SK-N-SH (cell line): ENCODE measurements at regions not wholly inside any gene's neighbourhood (a gene's known extent, or its start where the extent isn't known, plus 50 kb on each side); places are given as distances from the start of the nearest gene placed in this dataset.

Experiments used
- CTCF ChIA-PET: fragments of 300-600, 350-600 bp; formaldehyde crosslinking; extraction: SDS; loops from one replicate; lab custom pipeline; 2021; lab: Yijun Ruan, JAX
- POLR2A ChIA-PET: fragments of 350-600 bp; sonication (Branson Sonifier 250); formaldehyde crosslinking; extraction: SDS; loops from one replicate; lab custom pipeline; 2020; ENCODE audit warnings: antibody characterized with exemption, inconsistent platforms; lab: Yijun Ruan, JAX
- DNase-seq: peaks from one replicate; pipeline ENCODE4 v3.0.0; 2012
- H2AFZ ChIP-seq: fragments of 200-600 bp; sonication (generic); 2 replicates; pipeline ENCODE4 v1.8.1; 2016; ENCODE audit warnings: antibody characterized with exemption, mild to moderate bottlenecking, low read depth
- H3F3A ChIP-seq: fragments of 200-600 bp; sonication (generic); replicated peaks from 2 replicates; pipeline ENCODE3; 2016; ENCODE audit warnings: antibody characterized with exemption, mild to moderate bottlenecking; ENCODE audit not compliant: insufficient read depth
- H3K27ac ChIP-seq, 2 experiments: fragments of 200-500 bp in 1 of 2; fragments of 200-600 bp in 1 of 2; sonication (Bioruptor generic) in 1 of 2; sonication (generic), shearing (Covaris generic) in 1 of 2; 2 replicates each; pipeline versions ENCODE4 v1.5.1 to v1.6.1; 2014 to 2016; ENCODE audit warnings: low read depth in 2 of 2, inconsistent platforms in 1 of 2, low read length in 1 of 2, mild to moderate bottlenecking in 1 of 2, mixed read lengths in 1 of 2
- H3K27me3 ChIP-seq: fragments of 200-600 bp; sonication (generic), shearing (Covaris generic); 2 replicates; pipeline ENCODE4 v1.6.1; 2016; ENCODE audit warnings: mixed run types; ENCODE audit not compliant: insufficient read depth
- H3K36me3 ChIP-seq, 2 experiments: fragments of 200-500 bp in 1 of 2; fragments of 200-600 bp in 1 of 2; sonication (Bioruptor generic) in 1 of 2; sonication (generic) in 1 of 2; replicated peaks in 1 of 2; 2 replicates each; pipeline versions ENCODE3 to v1.5.1; 2014 to 2016; ENCODE audit warnings: low read length in 1 of 2, mild to moderate bottlenecking in 1 of 2; ENCODE audit not compliant: insufficient read depth in 2 of 2, control insufficient read depth in 1 of 2
- H3K4me1 ChIP-seq, 2 experiments: fragments of 200-500 bp in 1 of 2; fragments of 200-600 bp in 1 of 2; sonication (Bioruptor generic) in 1 of 2; sonication (generic), shearing (Covaris generic) in 1 of 2; 2 replicates each; pipeline versions ENCODE4 v1.5.1 to v1.6.1; 2014 to 2016; ENCODE audit warnings: low read depth in 1 of 2, low read length in 1 of 2, mixed run types in 1 of 2; ENCODE audit not compliant: insufficient read depth in 2 of 2, control insufficient read depth in 1 of 2
- H3K4me2 ChIP-seq: fragments of 200-600 bp; sonication (generic), shearing (Covaris generic); 2 replicates; pipeline ENCODE4 v1.6.1; 2017; ENCODE audit warnings: mixed run types
- H3K4me3 ChIP-seq, 2 experiments: fragments of 200-500 bp in 1 of 2; fragments of 200-600 bp in 1 of 2; sonication (Bioruptor generic) in 1 of 2; sonication (generic), shearing (Covaris generic) in 1 of 2; 2 replicates each; pipeline versions ENCODE4 v1.5.1 to v1.8.1; 2014 to 2016; ENCODE audit warnings: low read depth in 2 of 2, inconsistent platforms in 1 of 2, low read length in 1 of 2, mild to moderate bottlenecking in 1 of 2, mixed read lengths in 1 of 2, moderate library complexity in 1 of 2
- H3K79me2 ChIP-seq: fragments of 200-600 bp; sonication (generic); 2 replicates; pipeline ENCODE4 v1.8.1; 2017; ENCODE audit warnings: mild to moderate bottlenecking; ENCODE audit not compliant: insufficient read depth
- H3K9ac ChIP-seq: fragments of 200-600 bp; sonication (generic); 2 replicates; pipeline ENCODE4 v1.6.1; 2017; ENCODE audit warnings: mixed run types
- H3K9me2 ChIP-seq: fragments of 200-600 bp; sonication (generic); 2 replicates; pipeline ENCODE4 v1.6.1; 2017; ENCODE audit warnings: mixed run types
- H3K9me3 ChIP-seq: fragments of 200-600 bp; sonication (generic); 2 replicates; pipeline ENCODE4 v1.6.1; 2017; ENCODE audit warnings: mixed run types, mild to moderate bottlenecking, moderate library complexity
- H4K20me1 ChIP-seq: fragments of 200-600 bp; sonication (generic); 2 replicates; pipeline ENCODE4 v1.6.1; 2017; ENCODE audit warnings: mild to moderate bottlenecking, mixed run types; ENCODE audit not compliant: insufficient read depth
- ELF1 ChIP-seq: IDR thresholded peaks from 2 replicates; pipeline ENCODE4 v1.4.0; 2012
- EP300 ChIP-seq, 2 experiments: IDR thresholded peaks; 2 replicates each; pipeline versions ENCODE4 v1.4.0 to v1.6.1; 2012; ENCODE audit warnings: borderline replicate concordance in 1 of 2, low read depth in 1 of 2, low read length in 1 of 2
- EZH2phosphoT487 ChIP-seq: fragments of 200-600 bp; sonication (generic); IDR thresholded peaks from 2 replicates; pipeline ENCODE4 v1.6.1; 2017; ENCODE audit warnings: low read depth, mixed run types, mild to moderate bottlenecking, antibody characterized with exemption, moderate library complexity, borderline replicate concordance
- FOSL2 ChIP-seq: IDR thresholded peaks from 2 replicates; pipeline ENCODE4 v1.4.0; 2012; ENCODE audit warnings: low read depth, mild to moderate bottlenecking, moderate library complexity, borderline replicate concordance
- FOXJ3 ChIP-seq: sonication (generic); formaldehyde crosslinking; IDR thresholded peaks from 2 replicates; pipeline ENCODE4 v1.5.1; 2020; ENCODE audit warnings: mild to moderate bottlenecking, missing genetic modification reagents
- GABPA ChIP-seq: IDR thresholded peaks from 2 replicates; pipeline ENCODE4 v1.4.0; 2012; ENCODE audit warnings: low read depth, mild to moderate bottlenecking
- JUND ChIP-seq: IDR thresholded peaks from 2 replicates; pipeline ENCODE4 v1.4.0; 2012
- MAX ChIP-seq: IDR thresholded peaks from 2 replicates; pipeline ENCODE4 v1.4.0; 2012; ENCODE audit warnings: low read depth
- MEF2A ChIP-seq: IDR thresholded peaks from 2 replicates; pipeline ENCODE4 v1.4.0; 2012; ENCODE audit warnings: low read depth, borderline replicate concordance
- NFIC ChIP-seq: IDR thresholded peaks from 2 replicates; pipeline ENCODE4 v1.4.0; 2012; ENCODE audit warnings: borderline replicate concordance
- POLR2AphosphoS5 ChIP-seq: IDR thresholded peaks from 2 replicates; pipeline ENCODE4 v1.6.1; 2012; ENCODE audit warnings: low read depth, low read length
- RAD21 ChIP-seq: IDR thresholded peaks from 2 replicates; pipeline ENCODE4 v1.6.1; 2012; ENCODE audit warnings: mild to moderate bottlenecking, low read length
- RFX5 ChIP-seq: IDR thresholded peaks from 2 replicates; pipeline ENCODE4 v1.6.1; 2012; ENCODE audit warnings: mild to moderate bottlenecking, improper control_type of control experiment, low read length
- RXRA ChIP-seq: IDR thresholded peaks from 2 replicates; pipeline ENCODE4 v1.4.0; 2012; ENCODE audit warnings: low read depth, mild to moderate bottlenecking, borderline replicate concordance
- SIN3A ChIP-seq: IDR thresholded peaks from 2 replicates; pipeline ENCODE4 v1.6.1; 2012; ENCODE audit warnings: low read depth, mild to moderate bottlenecking, low read length, moderate library complexity, borderline replicate concordance
- SMC3 ChIP-seq: IDR thresholded peaks from 2 replicates; pipeline ENCODE4 v1.6.1; 2012; ENCODE audit warnings: low read depth, low read length, improper control_type of control experiment
- TAF1 ChIP-seq: IDR thresholded peaks from 2 replicates; pipeline ENCODE4 v1.6.1; 2012; ENCODE audit warnings: low read depth, mild to moderate bottlenecking, low read length, moderate library complexity, borderline replicate concordance
- TEAD4 ChIP-seq: IDR thresholded peaks from 2 replicates; pipeline ENCODE4 v1.4.0; 2012; ENCODE audit warnings: mild to moderate bottlenecking, borderline replicate concordance; ENCODE audit not compliant: insufficient read depth
- USF1 ChIP-seq: IDR thresholded peaks from 2 replicates; pipeline ENCODE4 v1.4.0; 2012; ENCODE audit warnings: low read depth, borderline replicate concordance
- YY1 ChIP-seq: IDR thresholded peaks from 2 replicates; pipeline ENCODE4 v1.4.0; 2012; ENCODE audit warnings: low read depth, mild to moderate bottlenecking
- WGBS: methylation state at CpG from one replicate; pipeline ENCODE4 v1.1.6; 2017; ENCODE audit warnings: low lambda C conversion rate; 5-methylcytosine and 5-hydroxymethylcytosine counted together
- TF ChIP-seq, protein P1 (sequence below): fragments of 150-350 bp; IDR thresholded peaks from 2 replicates; pipeline ENCODE4 v1.6.1; 2016; ENCODE audit warnings: mild to moderate bottlenecking, low read depth, low read length
- TF ChIP-seq, protein P2 (sequence below): IDR thresholded peaks from 2 replicates; pipeline ENCODE4 v1.4.0; 2012; ENCODE audit warnings: low read depth, borderline replicate concordance
- TF ChIP-seq, protein P3 (sequence below): IDR thresholded peaks from 2 replicates; pipeline ENCODE4 v1.6.1; 2012; ENCODE audit warnings: mild to moderate bottlenecking, low read depth, low read length, moderate library complexity

GRCh38 chr12:24408305-24408704, 458.8 kb upstream of the SOX5 start:
- Histone ChIP-seq H3F3A (no peaks in the 10 kb centered on the region), H3K9me3 (no peaks in the 10 kb centered on the region), H3K27me3 (no peaks in the 10 kb centered on the region), H3K79me2 (no peaks in the 10 kb centered on the region), H3K36me3 (no peaks in the 10 kb centered on the region), H3K4me1 (no peaks in the 10 kb centered on the region), H3K4me2 (no peak overlapping the region), H2AFZ (no peak overlapping the region), H4K20me1 (no peaks in the 10 kb centered on the region), H3K9ac (no peak overlapping the region), H3K9me2 (no peaks in the 10 kb centered on the region), H3K4me3 (no peak overlapping the region), H3K27ac (no peak overlapping the region)
- WGBS, result 66% methylated on average over 5 of the region's 5 CpGs
- CTCF ChIA-PET, result no interaction called here
- no peak for DNase-seq
- TF ChIP-seq RAD21, result no peak
- no peak for TF ChIP-seq MAX
- TF ChIP-seq SIN3A, result no peak
- no peak for TF ChIP-seq EP300 (IDR thresholded peaks at IDR 0.05; ENCODE audit: borderline replicate concordance in 1 of 2, low read depth in 1 of 2, low read length in 1 of 2)
- TF ChIP-seq FOSL2, result no peak
- TF ChIP-seq GABPA, result no peak
- no peak for TF ChIP-seq SMC3
- TF ChIP-seq FOXJ3 (CRISPR knock-in tag), result no peak
- TF ChIP-seq JUND, result no peak
- TF ChIP-seq USF1, result no peak
- TF ChIP-seq NFIC, result no peak
- TF ChIP-seq, protein P1, sequence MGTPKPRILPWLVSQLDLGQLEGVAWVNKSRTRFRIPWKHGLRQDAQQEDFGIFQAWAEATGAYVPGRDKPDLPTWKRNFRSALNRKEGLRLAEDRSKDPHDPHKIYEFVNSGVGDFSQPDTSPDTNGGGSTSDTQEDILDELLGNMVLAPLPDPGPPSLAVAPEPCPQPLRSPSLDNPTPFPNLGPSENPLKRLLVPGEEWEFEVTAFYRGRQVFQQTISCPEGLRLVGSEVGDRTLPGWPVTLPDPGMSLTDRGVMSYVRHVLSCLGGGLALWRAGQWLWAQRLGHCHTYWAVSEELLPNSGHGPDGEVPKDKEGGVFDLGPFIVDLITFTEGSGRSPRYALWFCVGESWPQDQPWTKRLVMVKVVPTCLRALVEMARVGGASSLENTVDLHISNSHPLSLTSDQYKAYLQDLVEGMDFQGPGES, result no peak
- no peak for TF ChIP-seq TAF1
- no peak for TF ChIP-seq EZH2phosphoT487
- POLR2A ChIA-PET, result no interaction called here

- H4K20me1 ChIP-seq, result no peaks in the 10 kb centered on the region
- H2AFZ ChIP-seq, result no peak overlapping the region
- POLR2A ChIA-PET, result no interaction called here
- no peaks in the 10 kb centered on the region for H3K4me1 ChIP-seq
- H3K9me2 ChIP-seq, result no peaks in the 10 kb centered on the region
- CTCF ChIA-PET, result no interaction called here
- no peak overlapping the region for H3K4me2 ChIP-seq
- no peaks in the 10 kb centered on the region for H3K79me2 ChIP-seq
- no peak overlapping the region for H3K4me3 ChIP-seq
- H3K27me3 ChIP-seq, result no peaks in the 10 kb centered on the region
- no peak for DNase-seq
- 61% methylated on average over 7 of the region's 7 CpGs for WGBS
- no peak overlapping the region for H3K27ac ChIP-seq
- no peak overlapping the region for H3K9ac ChIP-seq
- H3K9me3 ChIP-seq, result no peaks in the 10 kb centered on the region
- H3K36me3 ChIP-seq, result no peaks in the 10 kb centered on the region
- no peaks in the 10 kb centered on the region for H3F3A ChIP-seq
- TF ChIP-seq RFX5, result no peak
- TF ChIP-seq RXRA, result no peak
- TF ChIP-seq SIN3A, result no peak
- TF ChIP-seq, protein P2, sequence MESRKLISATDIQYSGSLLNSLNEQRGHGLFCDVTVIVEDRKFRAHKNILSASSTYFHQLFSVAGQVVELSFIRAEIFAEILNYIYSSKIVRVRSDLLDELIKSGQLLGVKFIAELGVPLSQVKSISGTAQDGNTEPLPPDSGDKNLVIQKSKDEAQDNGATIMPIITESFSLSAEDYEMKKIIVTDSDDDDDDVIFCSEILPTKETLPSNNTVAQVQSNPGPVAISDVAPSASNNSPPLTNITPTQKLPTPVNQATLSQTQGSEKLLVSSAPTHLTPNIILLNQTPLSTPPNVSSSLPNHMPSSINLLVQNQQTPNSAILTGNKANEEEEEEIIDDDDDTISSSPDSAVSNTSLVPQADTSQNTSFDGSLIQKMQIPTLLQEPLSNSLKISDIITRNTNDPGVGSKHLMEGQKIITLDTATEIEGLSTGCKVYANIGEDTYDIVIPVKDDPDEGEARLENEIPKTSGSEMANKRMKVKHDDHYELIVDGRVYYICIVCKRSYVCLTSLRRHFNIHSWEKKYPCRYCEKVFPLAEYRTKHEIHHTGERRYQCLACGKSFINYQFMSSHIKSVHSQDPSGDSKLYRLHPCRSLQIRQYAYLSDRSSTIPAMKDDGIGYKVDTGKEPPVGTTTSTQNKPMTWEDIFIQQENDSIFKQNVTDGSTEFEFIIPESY, result no peak
- TF ChIP-seq, protein P3, sequence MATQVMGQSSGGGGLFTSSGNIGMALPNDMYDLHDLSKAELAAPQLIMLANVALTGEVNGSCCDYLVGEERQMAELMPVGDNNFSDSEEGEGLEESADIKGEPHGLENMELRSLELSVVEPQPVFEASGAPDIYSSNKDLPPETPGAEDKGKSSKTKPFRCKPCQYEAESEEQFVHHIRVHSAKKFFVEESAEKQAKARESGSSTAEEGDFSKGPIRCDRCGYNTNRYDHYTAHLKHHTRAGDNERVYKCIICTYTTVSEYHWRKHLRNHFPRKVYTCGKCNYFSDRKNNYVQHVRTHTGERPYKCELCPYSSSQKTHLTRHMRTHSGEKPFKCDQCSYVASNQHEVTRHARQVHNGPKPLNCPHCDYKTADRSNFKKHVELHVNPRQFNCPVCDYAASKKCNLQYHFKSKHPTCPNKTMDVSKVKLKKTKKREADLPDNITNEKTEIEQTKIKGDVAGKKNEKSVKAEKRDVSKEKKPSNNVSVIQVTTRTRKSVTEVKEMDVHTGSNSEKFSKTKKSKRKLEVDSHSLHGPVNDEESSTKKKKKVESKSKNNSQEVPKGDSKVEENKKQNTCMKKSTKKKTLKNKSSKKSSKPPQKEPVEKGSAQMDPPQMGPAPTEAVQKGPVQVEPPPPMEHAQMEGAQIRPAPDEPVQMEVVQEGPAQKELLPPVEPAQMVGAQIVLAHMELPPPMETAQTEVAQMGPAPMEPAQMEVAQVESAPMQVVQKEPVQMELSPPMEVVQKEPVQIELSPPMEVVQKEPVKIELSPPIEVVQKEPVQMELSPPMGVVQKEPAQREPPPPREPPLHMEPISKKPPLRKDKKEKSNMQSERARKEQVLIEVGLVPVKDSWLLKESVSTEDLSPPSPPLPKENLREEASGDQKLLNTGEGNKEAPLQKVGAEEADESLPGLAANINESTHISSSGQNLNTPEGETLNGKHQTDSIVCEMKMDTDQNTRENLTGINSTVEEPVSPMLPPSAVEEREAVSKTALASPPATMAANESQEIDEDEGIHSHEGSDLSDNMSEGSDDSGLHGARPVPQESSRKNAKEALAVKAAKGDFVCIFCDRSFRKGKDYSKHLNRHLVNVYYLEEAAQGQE, result no peak
- no peak for TF ChIP-seq TEAD4
- TF ChIP-seq YY1, result no peak
- no peak for TF ChIP-seq MEF2A
- TF ChIP-seq ELF1, result no peak
- no peak for TF ChIP-seq POLR2AphosphoS5
- TF ChIP-seq NFIC, result no peak
- no peak for TF ChIP-seq EZH2phosphoT487
- TF ChIP-seq JUND, result no peak
Observed at GRCh38 chr12:24407884-24408283, 458.4 kb upstream of the SOX5 start.
